ENCODE measurements at regions not wholly inside any gene's neighbourhood (a gene's known extent, or its start where the extent isn't known, plus 50 kb on each side); places are given as distances from the start of the nearest gene placed in this dataset.
"Not testable (repeated sequence)": the region's sequence is repeated elsewhere in the genome, so short reads cannot be mapped to it uniquely, and the experiment has no call there.

DNA sequence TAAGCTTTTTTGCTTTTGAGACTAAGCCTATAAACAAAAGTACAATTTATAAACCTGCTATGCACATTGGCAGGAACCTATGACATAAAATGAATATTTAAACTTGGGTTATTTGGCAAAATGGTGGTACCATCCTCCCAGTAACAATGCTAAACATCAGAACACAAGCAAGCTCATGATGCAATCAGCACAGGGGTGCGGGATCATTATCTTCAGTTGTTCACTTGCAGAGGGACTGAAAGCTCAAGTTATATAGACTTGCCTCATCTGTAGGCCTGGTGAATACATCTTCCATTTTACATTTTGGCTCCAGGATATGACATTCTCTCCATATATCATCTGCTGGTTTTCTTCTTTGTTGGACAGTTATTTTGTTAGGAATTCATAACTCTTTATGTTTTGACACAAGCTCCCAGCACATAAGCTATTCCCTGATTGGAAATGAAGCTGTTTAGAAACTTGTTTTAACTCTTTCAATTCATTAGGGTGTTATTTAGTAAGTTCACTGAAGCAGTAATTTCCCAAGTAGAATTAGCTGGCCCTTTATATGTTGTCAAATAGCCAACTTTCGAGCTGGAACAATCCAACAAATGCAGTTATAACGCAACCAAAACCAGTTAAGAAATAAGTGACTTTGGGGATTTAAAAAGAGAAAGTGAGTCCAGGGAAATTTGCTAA lies 124.7 kb upstream of the LIFR start:
- DNase-seq, result no peak

DNA sequence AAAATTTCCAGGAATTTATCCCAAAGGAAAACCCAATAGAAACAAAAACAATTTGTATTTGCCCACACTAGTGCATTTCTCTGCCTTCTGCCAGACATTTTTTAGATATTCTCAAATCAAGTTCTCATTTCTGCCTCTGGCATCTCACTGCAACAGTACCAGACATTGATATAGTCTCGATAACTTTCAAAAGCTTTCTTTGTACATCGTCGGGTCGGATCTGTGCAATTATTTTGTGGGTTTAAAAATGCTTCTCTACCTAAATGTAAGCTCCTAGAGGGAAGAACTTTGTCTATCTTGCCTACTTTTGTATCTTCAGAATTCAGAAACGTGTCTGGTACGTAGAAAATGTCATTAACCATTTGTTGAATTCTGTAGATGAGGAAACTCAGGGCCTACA lies 125.5 kb upstream of the LIFR start:
- no peak for DNase-seq

DNA sequence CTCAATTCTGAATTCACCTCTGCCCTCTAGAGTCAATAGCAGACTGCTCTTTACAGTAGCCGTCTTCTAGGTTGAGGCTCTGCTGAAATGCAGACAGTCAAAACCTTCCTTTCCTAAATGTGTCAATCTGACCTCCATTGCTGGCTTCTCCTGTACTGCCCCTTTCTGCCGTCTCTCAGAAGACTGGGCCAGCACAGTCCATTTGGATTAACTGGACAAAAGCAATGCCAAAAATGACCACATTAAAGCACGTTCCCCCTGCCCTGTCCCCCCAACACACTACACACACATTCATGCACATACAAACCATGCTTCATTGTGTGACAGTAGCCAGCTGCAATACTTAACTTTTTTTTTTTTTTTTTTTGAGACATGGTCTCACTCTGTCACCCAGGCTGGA lies 130.2 kb upstream of the LIFR start:
- no peak for DNase-seq

DNA sequence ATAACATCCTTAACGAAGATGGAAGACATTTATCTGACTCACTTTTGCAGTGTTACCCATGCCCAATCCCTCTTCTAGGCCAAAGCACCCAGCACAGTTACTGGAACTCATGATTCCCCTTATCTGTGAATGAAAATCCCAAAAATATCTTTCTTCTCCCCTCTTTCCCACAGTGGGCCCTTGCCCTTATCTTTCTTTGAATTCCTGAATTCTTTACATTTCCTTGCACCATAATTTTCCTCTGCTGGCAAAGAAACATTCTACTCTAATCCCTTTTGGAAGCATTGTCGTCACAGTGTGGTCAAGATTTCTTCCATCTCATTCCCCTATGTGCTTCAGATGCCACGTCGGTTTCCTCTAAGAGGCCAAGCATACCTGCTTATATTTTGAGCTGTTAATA lies 135.9 kb upstream of the LIFR start:
- DNase-seq, result no peak

DNA sequence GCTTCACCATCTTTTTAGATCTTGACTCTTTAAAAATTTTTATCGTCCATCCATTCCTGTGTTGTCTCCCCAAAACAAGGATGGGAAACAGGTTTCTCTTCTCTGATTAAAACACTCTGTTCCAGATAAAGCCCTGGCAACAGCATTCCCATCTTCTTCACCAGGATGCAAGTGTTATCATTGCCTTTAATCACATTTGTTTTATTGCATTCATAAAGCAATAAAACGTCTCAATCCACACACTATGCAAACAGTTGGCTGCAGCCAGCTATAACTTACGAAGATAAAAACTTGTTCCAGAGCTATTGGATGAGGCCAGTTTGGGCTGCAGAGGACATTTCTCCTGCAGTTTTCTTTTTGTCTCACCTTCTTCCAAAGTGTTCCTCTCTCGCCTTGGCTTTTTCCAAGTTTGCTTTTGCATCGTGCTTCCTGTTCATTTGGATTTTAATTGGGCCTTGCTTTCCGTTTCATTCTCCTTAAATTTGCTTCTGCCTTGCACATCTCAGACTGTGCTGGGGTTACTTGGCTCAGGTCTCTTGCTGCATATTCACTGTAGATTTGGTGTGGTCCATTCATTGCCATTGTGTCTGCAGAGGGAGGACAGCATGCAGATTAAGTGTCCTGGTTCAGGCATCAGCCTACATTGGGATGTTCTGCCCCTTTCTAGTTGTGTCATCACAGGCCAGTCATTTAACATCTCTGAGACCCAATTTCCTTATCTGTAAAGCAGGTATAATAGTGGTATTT lies 136.5 kb upstream of the LIFR start:
- DNase-seq, result no peak

DNA sequence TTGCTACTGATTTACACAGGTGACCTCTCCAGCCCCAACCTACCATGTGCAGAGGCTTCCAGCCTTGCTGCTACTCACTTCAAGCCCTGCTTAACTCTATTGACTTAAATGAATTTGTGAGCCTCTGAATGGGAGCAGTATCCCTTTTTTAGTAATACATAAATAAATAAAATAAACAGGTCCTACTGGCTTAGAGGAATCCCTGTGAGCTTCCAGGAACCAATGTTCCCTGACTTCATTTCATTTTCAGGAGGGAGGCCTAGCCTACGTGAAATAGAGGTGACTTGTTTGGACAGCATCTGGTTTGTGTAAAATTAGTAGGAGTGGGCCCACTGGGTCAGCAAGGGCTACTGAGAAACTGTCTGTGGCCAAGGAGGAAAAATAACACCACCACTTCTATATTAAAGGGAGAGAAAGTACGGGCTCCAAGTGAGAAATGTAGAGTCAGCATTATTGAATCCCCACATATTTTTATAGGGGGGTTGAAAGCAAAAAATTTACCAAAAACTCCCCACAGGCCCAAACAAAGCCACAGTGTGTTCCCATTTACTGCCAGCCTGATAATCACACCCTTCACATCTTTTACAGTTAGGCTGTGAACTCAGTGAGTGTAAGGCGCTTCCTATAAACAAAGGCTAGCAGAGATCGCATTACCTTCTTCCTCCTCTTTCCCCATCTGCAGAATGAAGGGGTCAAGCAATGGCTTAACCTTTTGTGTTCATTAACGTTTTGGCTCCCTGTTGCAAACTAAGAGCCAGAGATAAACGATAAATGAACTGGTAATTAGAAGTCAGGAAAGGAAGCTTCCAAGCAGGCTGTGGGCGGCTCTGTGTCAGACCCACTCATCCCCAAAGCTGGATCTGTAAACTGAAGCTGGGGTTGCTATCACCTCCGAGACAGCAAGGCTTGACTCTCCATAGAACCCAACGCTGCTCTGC lies 138.8 kb upstream of the LIFR start:
- DNase-seq, result peak; percentile 58

DNA sequence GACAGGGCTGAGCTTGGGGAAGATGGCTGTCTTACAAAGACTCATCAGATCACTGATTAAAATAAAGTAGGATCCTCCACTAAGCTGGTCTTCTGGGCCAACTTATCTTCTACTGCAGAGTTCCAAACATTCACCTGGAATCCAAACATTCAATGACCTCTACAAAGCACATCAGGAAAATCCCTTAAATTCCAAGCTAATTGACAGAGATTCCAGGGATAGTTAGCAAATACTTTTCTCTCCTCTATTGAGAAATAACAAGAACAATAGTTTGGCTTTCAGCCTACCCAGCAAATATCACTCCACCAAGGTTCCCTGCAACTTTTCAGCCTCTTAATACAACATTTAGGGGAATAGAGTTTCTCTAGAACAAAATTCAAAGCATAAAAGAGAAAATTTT lies 140.6 kb upstream of the LIFR start:
- no peak for DNase-seq

DNA sequence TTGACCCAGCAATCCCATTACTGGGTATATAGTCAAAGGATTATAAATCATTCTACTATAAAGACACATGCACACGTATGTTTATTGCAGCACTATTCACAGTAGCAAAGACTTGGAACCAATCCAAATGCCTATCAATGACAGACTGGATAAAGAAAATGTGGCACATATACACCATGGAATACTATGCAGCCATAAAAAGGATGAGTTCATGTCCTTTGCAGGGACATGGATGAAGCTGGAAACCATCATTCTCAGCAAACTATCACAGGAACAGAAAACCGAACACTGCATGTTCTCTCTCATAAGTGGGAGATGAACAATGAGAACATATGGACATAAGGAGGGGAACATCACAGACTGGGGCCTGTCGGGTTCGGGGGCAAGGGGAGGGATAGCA lies 140.3 kb upstream of the OSMR start:
- DNase-seq, result not testable (repeated sequence)

DNA sequence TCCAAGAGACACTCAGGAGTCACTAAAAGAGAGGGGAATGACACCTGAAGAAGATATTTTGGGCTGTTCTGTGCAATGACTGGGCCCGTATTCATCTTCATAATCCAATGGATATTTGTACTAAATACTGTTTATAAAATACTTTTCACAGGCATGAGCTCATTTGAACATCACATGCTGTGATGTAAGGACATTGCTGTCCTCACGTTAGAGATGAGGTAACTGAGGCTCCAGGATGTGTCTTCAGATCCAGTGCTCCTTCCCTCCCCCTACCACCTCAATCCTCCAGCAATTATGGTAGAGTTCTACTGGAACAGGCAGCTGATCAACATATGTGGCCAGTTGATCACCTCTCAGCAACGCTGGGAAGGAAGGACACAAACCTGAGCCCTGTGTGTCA lies 139.4 kb upstream of the OSMR start:
- no peak for DNase-seq

DNA sequence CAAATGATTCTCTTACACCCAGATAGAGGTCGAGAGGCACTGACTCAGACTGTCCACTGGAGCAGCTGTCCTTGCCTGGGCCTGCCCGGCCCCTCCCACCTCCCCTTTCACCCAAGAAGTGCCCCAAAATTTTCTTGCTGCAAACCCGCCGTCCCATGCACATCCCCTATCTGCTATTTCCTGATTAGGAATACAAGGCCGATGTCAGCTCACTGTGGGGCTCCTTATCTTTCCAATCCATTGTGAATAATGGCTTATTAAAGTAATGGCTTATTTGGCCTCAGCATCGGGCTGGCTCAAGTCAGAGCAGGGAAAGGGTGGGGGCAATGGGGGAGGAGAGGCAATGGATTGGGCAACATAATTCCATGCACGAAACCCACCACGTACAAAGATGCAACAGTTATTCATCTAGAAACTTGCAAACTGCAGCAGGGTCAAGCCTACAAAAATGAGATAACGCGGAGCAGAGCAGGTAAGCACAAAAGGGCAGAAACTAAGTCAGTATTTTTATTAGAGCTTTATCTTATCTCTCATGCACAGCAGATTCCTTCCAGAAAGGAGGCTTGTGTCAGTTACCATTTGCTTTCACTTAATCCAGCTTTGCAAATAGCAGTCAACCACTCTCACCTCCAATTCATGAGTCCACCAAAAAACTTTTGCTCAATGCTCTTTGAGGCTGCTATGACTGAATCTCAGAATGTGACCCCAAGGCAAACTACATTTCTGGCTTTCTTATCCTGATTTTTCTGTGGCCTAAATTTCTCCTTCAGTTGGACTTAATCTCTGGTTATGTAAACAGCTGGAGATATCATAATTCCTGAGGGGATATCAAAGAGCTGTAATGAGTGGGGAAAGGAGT lies 138.2 kb upstream of the OSMR start:
- no peak for DNase-seq

DNA sequence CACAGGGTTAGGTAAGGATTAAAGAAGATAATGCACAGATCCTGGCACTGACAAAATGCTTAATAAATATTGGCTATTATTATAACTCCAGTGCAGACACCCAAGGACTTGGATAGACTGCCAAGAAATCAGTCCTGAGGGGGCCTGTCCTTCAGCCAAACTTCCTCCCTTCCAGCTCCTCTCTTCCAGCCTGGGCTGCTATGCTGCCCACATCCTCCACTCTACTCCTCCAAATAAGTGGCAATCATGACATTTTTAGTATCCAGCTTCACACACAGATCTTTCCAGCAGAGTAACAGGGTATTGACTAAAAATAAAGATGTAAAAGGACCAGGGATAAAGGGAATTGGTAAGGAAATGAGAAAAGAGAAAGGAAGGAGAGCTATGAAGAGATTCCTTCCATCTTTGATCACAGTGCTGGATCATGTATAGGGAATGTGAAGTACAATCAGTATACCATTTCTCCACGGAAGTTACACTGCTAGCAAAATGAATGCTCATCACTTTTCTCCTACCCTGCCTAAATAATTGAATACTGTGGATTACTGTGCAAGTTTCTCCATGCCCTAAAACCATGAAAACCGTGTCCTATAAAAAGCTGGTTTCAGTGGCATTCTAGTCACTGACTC lies 136.0 kb upstream of the OSMR start:
- DNase-seq, result no peak

DNA sequence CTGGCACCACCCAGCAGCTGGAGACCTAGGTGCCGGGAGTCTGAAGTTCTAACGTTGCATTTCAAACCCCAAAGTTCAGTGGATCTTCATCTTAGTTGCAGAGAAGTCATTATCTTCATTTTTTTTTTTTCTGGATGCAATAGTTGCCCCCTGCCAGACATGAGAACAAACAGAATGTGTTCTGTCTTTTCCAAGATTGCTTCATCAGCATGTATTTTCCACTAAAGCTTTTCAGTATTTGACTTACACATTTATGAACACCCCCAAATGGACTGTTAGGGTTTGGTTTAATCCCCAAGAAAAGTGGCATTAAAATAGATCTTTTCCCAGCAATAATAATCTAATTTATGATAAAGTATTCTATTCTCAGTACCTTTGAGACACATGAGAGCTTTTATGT lies 135.2 kb upstream of the OSMR start:
- no peak for DNase-seq

DNA sequence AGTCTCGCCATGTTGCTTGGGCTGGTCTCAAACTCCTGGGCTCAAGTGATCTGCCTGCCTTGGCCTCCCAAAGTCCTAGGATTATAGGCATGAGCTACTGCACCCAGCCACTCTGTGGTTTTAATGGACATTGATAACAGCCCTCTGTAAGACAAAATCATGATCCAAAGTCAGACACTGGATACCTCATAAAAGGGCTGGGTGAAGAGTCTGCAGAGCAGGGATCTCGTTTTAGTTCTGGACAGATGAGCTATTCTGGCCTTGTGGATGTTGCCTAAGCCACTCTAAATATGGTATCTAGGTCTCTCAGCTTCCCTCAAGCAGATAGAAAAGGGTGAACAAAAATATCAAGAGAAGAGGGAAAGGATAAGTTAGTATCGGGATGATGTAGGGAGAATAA lies 133.4 kb upstream of the OSMR start:
- DNase-seq, result no peak

DNA sequence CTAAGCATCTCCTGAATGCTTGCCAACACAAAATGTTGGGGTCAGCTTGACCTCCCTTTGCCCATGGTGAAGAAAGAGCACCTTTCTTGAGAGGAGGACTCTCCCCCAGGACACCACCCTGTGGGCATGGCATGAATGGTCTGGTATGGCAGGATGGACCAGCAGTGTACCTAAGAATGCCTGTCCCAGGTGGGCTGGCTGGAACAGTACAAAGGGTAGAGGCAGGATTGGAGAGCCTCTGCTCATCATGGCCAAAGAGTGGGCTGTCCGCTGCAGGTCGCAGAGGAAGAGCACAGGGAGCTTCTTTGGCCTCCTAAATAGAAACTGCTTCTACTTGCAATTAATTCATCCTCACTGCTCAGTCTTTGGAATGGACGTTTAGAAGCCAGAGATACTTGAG lies 131.6 kb upstream of the OSMR start:
- DNase-seq, result no peak

DNA sequence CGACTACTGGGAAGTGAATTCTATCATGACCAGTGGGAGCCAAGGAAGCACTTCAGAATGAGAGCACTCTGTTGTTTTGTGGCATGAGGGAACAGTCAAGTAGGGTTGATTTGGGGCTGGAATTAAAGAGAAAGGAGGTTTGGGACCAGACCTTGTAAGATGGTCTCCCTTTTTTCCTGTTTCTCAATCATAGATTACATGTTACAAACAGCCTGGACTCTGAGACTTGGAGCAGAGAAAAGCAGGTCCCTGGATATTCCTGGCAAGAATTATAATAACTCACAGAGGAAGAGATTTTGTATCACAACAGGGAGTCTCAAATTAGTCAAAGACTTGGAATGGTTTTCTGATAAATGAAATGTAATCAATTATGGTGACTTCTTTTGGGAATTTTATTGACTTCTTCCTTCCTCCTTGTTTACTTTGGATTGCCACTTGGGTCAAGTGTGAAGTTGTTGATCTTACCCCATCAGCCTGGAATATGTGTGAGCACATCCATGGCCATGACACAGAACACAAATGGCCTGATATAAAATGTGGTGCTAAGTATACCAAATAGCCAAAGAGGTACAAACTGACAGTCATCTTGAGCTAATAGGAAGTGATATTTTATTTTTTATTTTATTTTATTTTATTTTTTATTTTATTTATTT lies 131.0 kb upstream of the OSMR start:
- DNase-seq, result no peak

DNA sequence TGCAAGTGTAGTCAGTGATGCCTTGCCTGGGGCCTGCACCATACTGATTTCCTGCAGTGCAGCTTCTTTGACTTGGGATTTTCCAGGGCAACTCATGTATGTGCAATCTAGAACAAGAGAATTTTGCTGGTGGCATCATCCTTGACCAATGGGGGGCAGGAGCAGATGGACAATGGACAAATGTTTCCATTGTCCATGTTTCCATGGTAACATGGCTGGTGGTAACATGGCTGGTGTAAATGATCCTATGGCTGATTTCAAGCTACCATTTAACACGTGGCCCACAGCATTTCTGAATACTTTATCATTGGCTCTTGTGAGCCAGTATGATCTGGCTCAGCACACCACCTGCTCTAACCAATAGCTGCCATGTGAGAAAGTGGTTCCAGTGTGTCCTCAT lies 130.1 kb upstream of the OSMR start:
- peak; percentile 7 for DNase-seq

DNA sequence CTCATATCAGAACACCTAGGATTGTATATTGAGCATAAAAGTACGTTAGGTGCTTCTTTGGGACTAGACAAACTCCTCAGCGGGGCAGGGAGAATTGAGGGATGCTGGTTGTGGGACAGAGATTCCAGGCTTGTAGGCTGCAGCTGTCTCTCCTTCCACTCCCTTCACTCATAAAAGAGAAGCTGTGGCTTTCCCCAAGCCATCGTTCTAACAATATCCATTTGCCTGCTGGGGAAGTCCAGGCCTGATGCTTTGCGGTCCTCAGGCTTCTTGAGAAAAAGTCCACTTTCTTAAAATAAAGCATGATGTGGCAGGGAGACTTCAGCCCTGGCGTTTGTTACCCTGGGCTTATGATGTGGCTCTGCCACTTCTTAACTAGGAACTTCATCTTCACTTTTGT lies 129.3 kb upstream of the OSMR start:
- no peak for DNase-seq

DNA sequence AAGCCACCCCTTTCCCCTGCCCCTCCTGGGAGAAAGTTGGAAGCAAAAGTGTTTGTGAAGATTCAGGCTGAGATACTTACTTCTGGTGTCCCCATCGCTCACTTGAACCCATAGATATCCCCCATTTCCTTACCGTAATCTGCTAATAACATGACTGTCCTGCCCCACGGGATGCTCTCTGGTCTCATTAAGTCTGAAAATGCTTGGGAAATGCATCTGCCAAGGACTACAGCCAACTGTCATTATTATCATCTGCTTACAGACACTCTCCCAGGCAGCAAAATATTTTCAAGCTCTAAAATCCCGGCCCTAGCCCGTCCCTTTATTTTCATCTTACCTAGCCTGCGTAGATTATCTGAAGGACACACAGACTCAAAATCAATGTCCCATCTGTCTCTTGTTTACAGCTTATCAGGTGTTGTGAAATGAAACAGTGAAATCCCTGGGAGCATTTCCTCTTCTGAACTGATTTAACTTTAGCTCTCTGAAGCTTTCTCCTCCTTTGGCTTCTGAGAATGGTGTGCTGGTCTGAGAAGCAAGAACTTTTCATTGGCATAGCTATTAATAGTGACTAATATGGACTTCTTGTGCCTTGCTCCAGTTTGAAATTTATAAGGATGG lies 126.9 kb upstream of the OSMR start:
- DNase-seq, result no peak

DNA sequence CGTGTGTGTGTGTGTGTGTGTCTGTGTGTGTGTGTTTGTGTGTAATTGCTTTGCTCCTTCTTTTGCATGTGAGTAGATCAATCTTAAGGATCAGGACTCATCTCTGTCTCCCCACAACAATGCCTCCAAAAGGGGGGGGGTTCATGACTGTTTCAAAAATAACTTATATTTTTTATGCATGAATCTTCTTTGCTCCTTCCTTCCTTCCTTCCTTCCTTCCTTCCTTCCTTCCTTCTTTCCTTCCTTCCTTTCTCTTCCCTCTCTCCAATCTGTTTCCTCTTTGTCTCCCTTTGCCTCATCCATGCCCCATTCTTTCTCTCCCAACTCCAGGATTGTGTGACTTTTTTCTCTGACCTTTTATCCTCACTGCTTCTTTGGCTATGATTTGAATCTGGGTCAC lies 126.4 kb upstream of the OSMR start:
- no peak for DNase-seq

DNA sequence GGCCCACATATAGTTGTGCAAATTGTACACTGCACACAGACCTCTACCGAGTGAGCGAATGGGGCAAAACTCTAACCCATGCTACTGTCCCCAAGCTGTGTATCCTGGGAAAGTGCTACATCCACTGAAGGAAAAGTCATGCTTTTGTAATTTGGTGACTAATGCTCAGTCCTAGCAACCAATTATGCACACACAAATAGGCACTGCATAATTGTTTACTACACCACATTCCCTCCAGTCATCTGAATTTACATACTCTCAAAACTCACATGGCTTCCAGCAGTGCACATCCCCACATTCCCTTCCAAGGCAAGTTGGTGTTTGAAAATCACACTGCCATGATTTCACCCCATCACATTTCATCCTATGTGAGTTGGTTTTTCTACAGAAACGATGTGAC lies 125.9 kb upstream of the OSMR start:
- no peak for DNase-seq
